Activated T-cell treated with anti-CD3 and anti-CD28 coated beads, Interleukin-2, amount 50 U/mL, for 24 hours (primary cell): ENCODE measurements at regions not wholly inside any gene's neighbourhood (a gene's known extent, or its start where the extent isn't known, plus 50 kb on each side); places are given as distances from the start of the nearest gene placed in this dataset.
"Not testable (repeated sequence)": the region's sequence is repeated elsewhere in the genome, so short reads cannot be mapped to it uniquely, and the experiment has no call there.

Experiments used
- DNase-seq: peaks from one replicate; pipeline ENCODE4 v3.0.0-alpha.2; 2020
- H3K27ac Mint-ChIP-seq: 2 replicates; pipeline ENCODE4 v1.8.0; 2020; ENCODE audit warnings: mild to moderate bottlenecking, mixed read lengths
- H3K27me3 Mint-ChIP-seq: 2 replicates; pipeline ENCODE4 v1.8.0; 2020; ENCODE audit warnings: mixed read lengths
- H3K36me3 Mint-ChIP-seq: 2 replicates; pipeline ENCODE4 v1.8.0; 2020; ENCODE audit warnings: low read depth, mixed read lengths
- H3K4me1 Mint-ChIP-seq: 2 replicates; pipeline ENCODE4 v1.8.0; 2020; ENCODE audit warnings: low read depth, mixed read lengths
- H3K4me3 Mint-ChIP-seq: 2 replicates; pipeline ENCODE4 v1.8.0; 2020; ENCODE audit warnings: mild to moderate bottlenecking, moderate library complexity, mixed read lengths
- H3K9me3 Mint-ChIP-seq: 2 replicates; pipeline ENCODE4 v1.8.0; 2020; ENCODE audit warnings: mixed read lengths

DNA sequence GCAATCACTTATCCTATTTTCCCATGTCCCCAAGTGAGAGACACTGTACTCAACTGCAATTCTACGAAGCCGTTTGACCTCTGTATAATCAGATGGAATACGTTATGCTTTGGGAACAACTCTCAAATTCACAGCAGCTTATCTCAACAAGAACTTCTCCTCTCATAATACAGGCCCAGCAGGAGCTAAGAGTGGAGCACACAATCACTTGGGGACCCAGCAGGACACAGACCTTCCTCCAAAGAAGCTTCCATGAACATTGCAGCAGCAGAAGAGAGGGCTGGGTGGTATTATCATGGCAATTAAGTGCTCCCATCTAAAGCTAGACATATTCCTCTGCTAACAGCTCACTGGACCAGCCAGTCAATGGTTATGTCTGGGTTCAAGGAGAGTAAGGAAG, 428.3 kb upstream of the MIR17HG start:
- H3K36me3 Mint-ChIP-seq = no peaks in the 10 kb centered on the region
- peaks cover 8% of the 10 kb centered on the region for H3K9me3 Mint-ChIP-seq
- H3K4me1 Mint-ChIP-seq = no peaks in the 10 kb centered on the region
- H3K27me3 Mint-ChIP-seq = no peaks in the 10 kb centered on the region
- no peak for DNase-seq
- H3K4me3 Mint-ChIP-seq = no peak overlapping the region
- no peak overlapping the region for H3K27ac Mint-ChIP-seq

GRCh38 chr13:90926459-90926858, 421.0 kb upstream of the MIR17HG start:
- H3K27ac Mint-ChIP-seq = no peak overlapping the region
- no peak for DNase-seq
- peaks cover 8% of the 10 kb centered on the region for H3K9me3 Mint-ChIP-seq
- no peaks in the 10 kb centered on the region for H3K36me3 Mint-ChIP-seq
- H3K4me3 Mint-ChIP-seq = no peak overlapping the region
- no peaks in the 10 kb centered on the region for H3K4me1 Mint-ChIP-seq
- no peaks in the 10 kb centered on the region for H3K27me3 Mint-ChIP-seq

DNA sequence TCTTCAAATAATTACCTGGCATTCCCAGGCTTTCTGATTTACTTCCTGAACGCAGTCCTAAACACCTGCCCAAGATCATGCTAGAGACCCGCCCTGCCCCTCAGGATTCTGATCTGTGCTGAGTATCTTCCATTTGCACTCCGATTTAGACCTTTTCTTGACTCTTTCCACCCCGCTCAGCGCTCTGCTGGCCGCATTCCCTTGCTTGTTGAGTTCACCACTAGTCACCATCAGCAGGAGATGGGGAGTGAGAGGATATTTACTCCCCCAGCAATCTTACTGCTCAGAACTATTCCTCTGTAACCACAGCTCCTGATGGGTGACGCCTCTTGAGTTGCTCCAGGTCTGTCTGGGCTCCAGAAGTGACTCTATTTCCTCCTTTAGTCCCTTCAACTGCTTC, 419.4 kb upstream of the MIR17HG start:
- Mint-ChIP-seq H3K9me3 (peaks cover 8% of the 10 kb centered on the region), H3K27me3 (no peaks in the 10 kb centered on the region), H3K4me3 (no peak overlapping the region), H3K4me1 (no peaks in the 10 kb centered on the region), H3K27ac (no peak overlapping the region), H3K36me3 (no peaks in the 10 kb centered on the region)
- no peak for DNase-seq

DNA sequence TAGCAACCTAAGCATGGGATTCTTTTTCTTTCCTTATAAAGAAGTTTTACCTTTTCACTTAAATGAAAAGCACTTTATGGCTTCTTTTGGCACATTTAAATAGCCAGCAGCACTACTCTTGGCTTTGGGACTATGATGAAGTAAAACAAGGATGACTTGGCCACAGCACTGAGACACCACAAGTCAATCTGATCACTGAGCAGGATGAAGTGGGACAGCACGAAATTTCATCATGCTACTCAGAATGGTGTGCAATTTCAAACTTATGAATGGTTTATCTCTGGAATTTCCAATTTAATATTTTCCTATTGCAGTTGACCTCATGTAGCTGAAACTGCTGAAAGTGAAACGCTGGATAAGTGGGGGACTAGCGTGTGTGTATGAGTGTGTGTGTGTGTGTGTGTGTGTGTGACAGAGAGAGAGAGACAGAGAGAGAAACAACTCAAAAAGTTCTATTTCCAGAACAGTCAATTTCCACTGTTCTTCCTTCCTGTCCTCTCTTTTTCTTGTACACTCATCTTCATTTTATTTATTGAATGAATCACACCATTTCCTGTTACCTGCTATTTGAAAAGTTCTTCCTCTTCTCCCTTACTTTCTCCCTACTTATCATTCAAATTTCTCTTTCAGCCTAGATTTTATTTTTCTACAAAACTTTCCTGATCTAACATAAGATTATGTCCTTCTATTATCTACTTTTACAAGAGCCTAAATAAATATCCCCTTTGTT, 414.2 kb upstream of the MIR17HG start:
- Mint-ChIP-seq H3K4me1 (no peaks in the 10 kb centered on the region), H3K36me3 (no peaks in the 10 kb centered on the region), H3K4me3 (no peak overlapping the region), H3K9me3 (peaks cover 8% of the 10 kb centered on the region), H3K27ac (no peak overlapping the region), H3K27me3 (no peaks in the 10 kb centered on the region)
- DNase-seq = no peak

DNA sequence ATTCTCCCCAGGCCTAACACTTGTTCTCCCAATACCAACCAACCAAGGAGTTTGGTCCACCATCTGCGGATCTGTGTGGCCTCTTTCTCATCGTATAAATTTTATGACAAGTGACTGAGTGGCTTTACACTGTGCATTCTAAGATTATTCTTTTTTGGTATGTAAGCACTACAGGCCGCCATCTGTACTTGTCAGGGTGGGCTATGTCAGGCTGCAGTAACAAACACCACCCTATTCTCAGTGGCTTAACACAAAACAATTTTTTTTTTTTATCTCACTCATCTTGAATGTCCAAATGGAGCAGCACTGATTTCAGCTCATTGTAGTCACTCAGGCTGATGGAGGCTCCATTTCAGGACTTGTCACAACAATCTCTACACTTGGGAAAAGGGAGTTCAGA, 412.7 kb upstream of the MIR17HG start:
- H3K27ac Mint-ChIP-seq = no peak overlapping the region
- no peak overlapping the region for H3K4me3 Mint-ChIP-seq
- H3K36me3 Mint-ChIP-seq = no peaks in the 10 kb centered on the region
- H3K4me1 Mint-ChIP-seq = no peaks in the 10 kb centered on the region
- H3K9me3 Mint-ChIP-seq = peaks cover 6% of the 10 kb centered on the region
- no peaks in the 10 kb centered on the region for H3K27me3 Mint-ChIP-seq
- no peak for DNase-seq

DNA sequence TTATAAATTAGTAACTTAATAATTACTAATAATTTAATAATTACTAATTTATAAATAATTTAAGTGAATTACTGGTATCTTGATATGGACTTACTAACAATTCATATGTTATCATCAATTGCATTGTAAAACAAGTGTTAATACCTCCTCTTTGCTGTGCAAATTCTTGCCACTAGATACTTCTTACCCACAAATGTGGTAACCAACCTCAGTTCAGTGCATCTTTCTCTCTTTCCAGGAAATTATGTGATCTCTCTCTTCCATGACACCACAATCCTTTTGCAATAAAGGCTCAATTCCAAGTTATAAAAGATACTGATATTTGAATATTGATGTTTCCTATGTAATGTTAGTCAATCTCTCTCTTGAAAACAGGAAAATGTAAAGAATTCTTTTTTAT, 408.6 kb upstream of the MIR17HG start:
- H3K9me3 Mint-ChIP-seq = no peaks in the 10 kb centered on the region
- H3K36me3 Mint-ChIP-seq = no peaks in the 10 kb centered on the region

DNA sequence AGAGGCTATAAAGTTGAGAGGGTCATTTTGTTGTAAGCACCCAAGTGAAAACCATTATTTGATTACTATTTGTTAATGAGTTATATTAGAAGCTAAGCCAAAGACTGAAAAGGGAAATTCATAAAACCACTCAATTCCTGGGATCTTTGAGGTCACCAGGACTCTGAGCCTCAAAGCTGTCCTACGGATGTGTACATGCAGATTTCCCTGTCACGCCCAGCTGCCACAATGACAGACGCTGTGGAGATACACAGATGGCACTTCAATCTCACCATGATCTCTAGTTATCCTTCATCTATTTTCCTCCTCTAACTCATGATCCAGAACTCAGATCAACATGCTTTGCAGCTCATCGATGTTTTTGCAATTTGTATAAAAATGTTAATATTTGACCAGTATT, 403.5 kb upstream of the MIR17HG start:
- no peaks in the 10 kb centered on the region for H3K27me3 Mint-ChIP-seq
- H3K36me3 Mint-ChIP-seq = no peaks in the 10 kb centered on the region
- DNase-seq = no peak
- H3K4me1 Mint-ChIP-seq = no peaks in the 10 kb centered on the region
- no peaks in the 10 kb centered on the region for H3K9me3 Mint-ChIP-seq
- no peak overlapping the region for H3K27ac Mint-ChIP-seq
- H3K4me3 Mint-ChIP-seq = no peak overlapping the region

More for the DNA sequence above, 408.6 kb upstream of the MIR17HG start:
- Mint-ChIP-seq H3K27me3 (no peaks in the 10 kb centered on the region), H3K4me1 (no peaks in the 10 kb centered on the region), H3K27ac (no peak overlapping the region), H3K4me3 (no peak overlapping the region)
- no peak for DNase-seq

DNA sequence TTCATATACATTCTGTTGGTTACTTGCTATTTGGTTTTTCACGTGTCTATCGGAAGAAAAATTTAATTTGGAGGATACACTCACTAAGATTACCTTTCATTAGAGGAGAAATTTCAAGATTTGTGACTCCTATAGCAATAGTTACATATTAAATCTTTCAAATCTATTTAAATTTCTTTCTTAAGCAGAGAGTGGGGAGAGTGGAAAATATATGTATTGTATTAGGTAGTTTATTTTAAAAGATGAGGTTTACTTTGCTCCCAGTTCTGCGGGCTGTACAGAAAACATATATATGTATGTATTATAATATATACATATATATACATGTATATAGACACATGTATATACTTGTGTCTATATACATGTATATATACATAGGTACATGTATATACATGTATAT, 402.3 kb upstream of the MIR17HG start:
- H3K4me1 Mint-ChIP-seq, H3K9me3 Mint-ChIP-seq, H3K27ac Mint-ChIP-seq, H3K36me3 Mint-ChIP-seq, H3K27me3 Mint-ChIP-seq, H3K4me3 Mint-ChIP-seq, DNase-seq: not testable (repeated sequence)

GRCh38 chr13:90946125-90946524, 401.4 kb upstream of the MIR17HG start:
- not testable (repeated sequence) for H3K27me3 Mint-ChIP-seq, H3K4me3 Mint-ChIP-seq, H3K4me1 Mint-ChIP-seq, H3K9me3 Mint-ChIP-seq, H3K36me3 Mint-ChIP-seq, DNase-seq, H3K27ac Mint-ChIP-seq

- H3K4me1 Mint-ChIP-seq = no peaks in the 10 kb centered on the region
- no peak for DNase-seq
Measured at GRCh38 chr13:90947976-90948375, 399.5 kb upstream of the MIR17HG start.

DNA sequence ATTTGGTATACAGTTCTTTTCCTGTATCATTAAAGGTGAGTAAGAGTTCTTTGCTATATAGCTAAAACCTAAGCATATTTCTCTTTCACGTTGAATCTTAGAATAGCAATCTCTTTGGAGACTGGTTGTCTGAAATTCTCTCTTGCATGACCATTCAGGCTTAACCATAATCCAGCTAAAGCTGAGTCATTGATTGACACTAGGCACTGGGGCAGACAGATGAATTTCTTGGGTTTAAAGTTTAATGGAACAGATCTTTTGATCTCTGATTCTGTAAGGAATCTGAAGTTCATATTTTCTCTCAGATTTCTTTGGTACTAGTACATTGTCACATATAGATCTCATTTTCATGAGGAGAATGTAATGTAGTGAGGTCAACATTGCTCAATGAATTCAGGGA, 397.3 kb upstream of the MIR17HG start:
- Mint-ChIP-seq H3K27ac (no peak overlapping the region), H3K4me1 (no peaks in the 10 kb centered on the region), H3K36me3 (no peaks in the 10 kb centered on the region), H3K4me3 (no peak overlapping the region), H3K27me3 (no peaks in the 10 kb centered on the region), H3K9me3 (peaks cover 3% of the 10 kb centered on the region)
- DNase-seq = no peak

More at GRCh38 chr13:90947976-90948375, 399.5 kb upstream of the MIR17HG start:
- Mint-ChIP-seq H3K9me3 (peaks cover 3% of the 10 kb centered on the region), H3K36me3 (no peaks in the 10 kb centered on the region), H3K4me3 (no peak overlapping the region), H3K27ac (no peak overlapping the region), H3K27me3 (no peaks in the 10 kb centered on the region)

- no peaks in the 10 kb centered on the region for H3K4me1 Mint-ChIP-seq
- H3K9me3 Mint-ChIP-seq = peaks cover 3% of the 10 kb centered on the region
- H3K36me3 Mint-ChIP-seq = no peaks in the 10 kb centered on the region
- H3K27ac Mint-ChIP-seq = no peak overlapping the region
- no peaks in the 10 kb centered on the region for H3K27me3 Mint-ChIP-seq
- no peak for DNase-seq
- H3K4me3 Mint-ChIP-seq = no peak overlapping the region
Measured at GRCh38 chr13:90951663-90952062, 395.8 kb upstream of the MIR17HG start.

DNA sequence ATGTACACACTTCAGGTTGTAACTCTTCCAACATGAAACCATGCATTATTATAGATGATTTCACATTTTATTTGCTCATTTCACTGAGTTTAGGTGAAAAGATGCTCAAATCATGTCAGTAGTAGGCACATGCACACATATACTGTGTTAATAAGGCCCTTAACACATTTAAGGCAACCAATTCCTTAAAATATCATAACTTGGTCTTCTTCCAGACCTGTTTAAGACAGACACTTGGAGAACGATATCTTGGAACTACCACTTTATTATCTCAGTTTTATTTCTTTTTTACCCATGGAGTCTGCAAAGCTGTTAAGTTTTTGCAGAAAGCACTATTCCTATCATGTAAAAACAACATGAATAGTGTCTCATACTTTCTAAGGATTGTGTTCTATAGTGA, 395.2 kb upstream of the MIR17HG start:
- H3K27ac Mint-ChIP-seq = no peak overlapping the region
- no peaks in the 10 kb centered on the region for H3K4me1 Mint-ChIP-seq
- H3K9me3 Mint-ChIP-seq = peaks cover 3% of the 10 kb centered on the region
- no peak for DNase-seq
- H3K36me3 Mint-ChIP-seq = no peaks in the 10 kb centered on the region
- no peaks in the 10 kb centered on the region for H3K27me3 Mint-ChIP-seq
- no peak overlapping the region for H3K4me3 Mint-ChIP-seq

DNA sequence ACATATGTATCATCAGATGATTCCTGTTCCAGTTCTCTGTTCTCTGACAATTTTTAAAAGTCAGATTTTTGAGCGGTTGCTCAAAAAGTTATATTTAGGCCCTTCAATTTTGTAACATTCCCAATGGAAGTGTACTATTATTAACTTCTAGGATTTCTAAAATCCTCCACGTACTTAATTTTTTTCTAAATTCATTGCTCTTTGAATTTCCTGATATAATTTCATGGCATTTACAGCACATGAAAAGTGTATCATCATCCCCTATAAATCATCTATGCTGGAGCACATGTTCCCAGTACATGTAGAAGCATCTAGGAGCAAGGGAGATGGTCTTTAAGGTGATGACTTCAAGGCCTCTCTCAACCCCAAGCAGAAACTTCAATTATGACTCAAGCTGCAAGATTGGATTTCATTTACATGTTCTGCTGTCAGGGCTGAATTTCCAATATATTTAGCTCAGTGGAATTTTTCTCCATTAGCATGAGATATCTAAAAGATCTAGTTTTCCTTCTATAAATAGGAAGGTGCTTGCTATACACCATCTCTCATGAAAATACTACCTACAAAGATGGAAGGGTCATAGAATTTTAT, 392.8 kb upstream of the MIR17HG start:
- no peaks in the 10 kb centered on the region for H3K27me3 Mint-ChIP-seq
- H3K9me3 Mint-ChIP-seq = peaks cover 2% of the 10 kb centered on the region
- H3K36me3 Mint-ChIP-seq = no peaks in the 10 kb centered on the region
- no peaks in the 10 kb centered on the region for H3K4me1 Mint-ChIP-seq
- H3K4me3 Mint-ChIP-seq = no peak overlapping the region
- no peak for DNase-seq
- no peak overlapping the region for H3K27ac Mint-ChIP-seq

DNA sequence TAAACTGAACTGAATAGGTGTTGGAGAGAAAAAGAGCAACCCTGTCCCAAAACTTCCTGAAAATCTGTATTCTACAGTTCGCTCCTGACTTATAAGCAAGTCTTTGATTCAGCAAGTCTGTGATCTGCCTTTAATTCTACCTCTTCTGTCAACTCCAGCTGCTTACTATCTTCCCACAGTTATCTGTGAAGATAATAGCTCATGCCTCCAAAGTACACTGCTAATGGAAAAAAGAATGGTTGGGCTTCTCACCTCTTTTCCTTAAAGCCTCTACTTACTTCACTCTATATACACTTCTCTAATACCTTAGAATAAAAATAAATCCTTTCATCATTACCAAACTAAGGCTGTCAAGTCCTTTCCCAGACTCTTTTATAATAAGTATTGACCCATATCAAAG, 391.5 kb upstream of the MIR17HG start:
- Mint-ChIP-seq H3K4me3 (no peak overlapping the region), H3K9me3 (no peaks in the 10 kb centered on the region), H3K36me3 (no peaks in the 10 kb centered on the region), H3K27ac (no peak overlapping the region), H3K27me3 (no peaks in the 10 kb centered on the region), H3K4me1 (no peaks in the 10 kb centered on the region)
- DNase-seq = no peak

- H3K9me3 Mint-ChIP-seq = peaks cover 4% of the 10 kb centered on the region
- DNase-seq = no peak
- no peaks in the 10 kb centered on the region for H3K36me3 Mint-ChIP-seq
- H3K27ac Mint-ChIP-seq = no peak overlapping the region
- H3K27me3 Mint-ChIP-seq = no peaks in the 10 kb centered on the region
- H3K4me3 Mint-ChIP-seq = no peak overlapping the region
- no peaks in the 10 kb centered on the region for H3K4me1 Mint-ChIP-seq
Measured at GRCh38 chr13:90958866-90959265, 388.6 kb upstream of the MIR17HG start.
